SK-MEL-5 (cell line): ENCODE measurements at regions not wholly inside any gene's neighbourhood (a gene's known extent, or its start where the extent isn't known, plus 50 kb on each side); places are given as distances from the start of the nearest gene placed in this dataset.

ENCODE experiments used
- DNase-seq: peaks from one replicate; pipeline ENCODE4 v3.0.0-alpha.2; 2016; ENCODE audit warnings: low read depth, low spot score
- in situ Hi-C: cut with HindIII; loops from 2 replicates; pipeline ENCODE4 v1.10.0; 2016; ENCODE audit warnings: low sequenced_read_pairs, high pct_unique_total_duplicates, low pct_unique_long_range_greater_than_20kb

DNA sequence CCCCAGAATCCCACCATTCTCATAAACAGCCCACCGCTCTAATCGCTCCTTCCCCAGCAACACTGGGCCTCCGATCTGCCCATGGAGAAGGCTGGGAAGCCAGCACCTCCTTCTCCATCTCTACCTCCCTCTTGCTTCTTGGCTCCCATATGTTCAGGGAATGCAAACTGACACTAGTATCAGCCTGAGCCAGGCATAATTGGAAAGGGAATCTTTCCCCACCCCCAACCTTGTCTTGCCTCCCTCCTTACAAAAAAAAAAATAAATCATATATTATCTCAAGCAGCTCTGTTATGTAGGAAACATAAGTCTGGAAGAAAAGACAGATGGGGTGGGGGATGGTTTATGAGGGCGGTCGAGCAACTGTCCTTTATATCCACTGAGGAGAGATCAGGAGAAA is 127.2 kb downstream of the NAV1 start:
- in situ Hi-C loops: no loop called here
- no peak for DNase-seq

DNA sequence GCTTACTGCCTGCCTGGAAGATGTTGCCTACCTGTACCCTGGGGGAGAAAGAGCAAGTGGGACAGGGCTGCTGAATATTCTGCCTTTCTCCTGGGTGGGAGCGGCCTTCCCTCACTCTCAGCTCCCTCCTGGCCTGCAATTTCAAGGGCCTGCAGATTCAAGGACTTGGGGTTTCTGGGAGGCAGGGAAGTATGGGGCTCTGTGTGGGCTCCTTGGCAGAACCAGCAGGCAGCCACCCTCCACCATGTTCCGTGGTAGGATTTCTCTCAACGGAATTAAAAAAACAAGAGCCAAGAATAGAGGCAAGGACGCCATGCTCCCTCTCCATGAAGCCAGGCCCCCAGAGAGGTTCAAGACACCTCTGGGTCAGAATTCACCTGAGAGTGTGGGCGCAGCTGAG is 127.7 kb downstream of the NAV1 start:
- in situ Hi-C loops: no loop called here
- DNase-seq: no peak

DNA sequence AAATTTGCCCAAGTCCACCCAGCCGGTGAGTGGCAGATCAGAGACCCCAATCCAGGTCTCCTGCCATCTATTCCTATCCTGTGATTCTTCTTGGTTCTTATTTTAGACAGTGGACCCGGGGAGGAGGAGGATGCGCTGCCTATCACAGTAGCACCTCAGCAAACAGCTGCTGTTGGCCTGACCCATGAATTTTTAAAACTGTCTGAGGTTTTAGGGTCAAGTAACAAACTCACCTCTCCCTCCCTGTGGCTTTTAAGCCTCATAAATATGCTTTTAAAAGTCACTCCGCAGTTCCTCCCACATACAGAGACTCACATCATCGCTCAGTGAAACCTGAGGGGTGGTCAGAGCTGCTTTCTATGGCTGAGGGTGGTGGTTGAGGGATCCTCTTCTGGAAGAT is 128.6 kb downstream of the NAV1 start:
- in situ Hi-C loops: no loop called here

DNA sequence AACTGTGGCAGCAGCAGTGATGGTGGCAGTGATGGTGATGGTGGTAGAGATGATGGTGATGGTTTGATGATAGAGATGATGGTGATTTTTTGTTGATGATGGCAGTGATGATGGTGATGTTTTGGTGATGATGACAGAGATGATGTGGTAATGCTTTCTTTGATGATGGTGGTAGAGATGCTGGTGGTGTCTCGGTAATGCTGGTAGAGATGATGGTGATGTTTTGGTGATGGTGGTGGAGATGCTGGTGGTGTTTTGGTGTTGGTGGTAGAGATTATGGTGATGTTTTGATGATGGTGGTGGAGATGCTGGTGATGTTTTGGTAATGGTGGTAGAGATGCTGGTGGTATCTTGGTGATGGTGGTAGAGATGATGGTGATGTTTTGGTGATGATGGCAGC is 131.6 kb downstream of the NAV1 start:
- in situ Hi-C loops: no loop called here
- no peak for DNase-seq

More for the DNA sequence above, 128.6 kb downstream of the NAV1 start:
- DNase-seq: no peak

DNA sequence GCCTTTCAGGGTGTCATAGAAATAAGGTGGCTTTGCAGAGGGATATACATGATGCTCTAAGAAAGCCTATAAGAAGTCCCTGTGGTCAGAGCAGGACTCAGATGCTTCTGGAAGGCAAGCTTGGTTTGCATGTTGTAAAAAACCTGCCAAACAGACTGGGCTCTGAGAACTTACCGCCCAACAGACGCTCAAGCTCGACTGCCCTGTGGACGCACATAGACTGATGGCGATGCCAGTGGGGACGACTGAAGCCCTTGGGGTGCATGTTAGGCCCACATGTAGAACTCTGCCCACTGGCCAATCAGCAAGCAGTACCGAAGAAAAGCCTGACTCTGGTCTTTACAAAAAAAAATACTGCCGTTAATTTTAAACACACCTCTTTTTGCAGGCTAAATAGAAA is 133.8 kb downstream of the NAV1 start:
- in situ Hi-C loops: no loop called here

DNA sequence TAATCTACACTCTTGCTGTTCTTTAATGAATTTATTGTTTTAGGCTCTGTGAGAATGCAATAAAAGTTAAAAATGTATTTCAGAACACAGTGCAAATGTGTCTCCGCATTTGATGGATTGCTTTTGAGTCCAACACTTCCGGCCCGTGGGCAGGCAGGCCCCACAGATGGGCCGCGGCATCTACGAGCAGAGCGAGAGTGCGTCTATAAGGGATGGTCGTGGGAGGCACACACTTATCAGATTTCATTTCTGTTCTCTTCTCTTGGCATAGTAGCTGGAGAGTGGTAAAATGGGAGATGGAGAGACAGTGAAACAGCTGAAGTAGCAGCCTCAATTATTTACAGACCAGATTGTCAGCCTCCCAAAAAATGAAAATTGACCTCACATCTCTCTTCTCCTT is 134.2 kb downstream of the NAV1 start:
- in situ Hi-C loops: no loop called here
- no peak for DNase-seq

More for the DNA sequence above, 133.8 kb downstream of the NAV1 start:
- DNase-seq: no peak

DNA sequence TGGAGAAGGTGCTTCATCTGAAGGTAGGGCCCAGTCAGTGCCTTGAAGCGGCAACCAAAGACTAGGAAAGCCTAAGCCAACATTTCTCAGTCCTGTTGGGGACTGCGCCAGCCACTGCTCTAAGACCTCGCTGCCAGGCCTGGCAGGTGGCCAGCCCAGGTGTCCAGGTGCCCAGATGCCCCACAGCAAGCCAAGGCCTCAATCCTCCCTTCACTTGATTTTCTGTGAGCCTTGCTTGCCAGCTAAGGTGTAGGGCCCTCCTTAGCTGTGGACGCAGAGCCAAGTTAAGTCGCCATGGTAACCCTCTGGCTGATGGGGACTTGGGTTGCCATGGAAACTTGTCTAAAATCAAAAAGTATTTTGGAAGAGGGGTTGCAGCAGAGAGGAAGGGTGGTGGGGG is 135.0 kb downstream of the NAV1 start:
- DNase-seq: no peak
- in situ Hi-C loops: no loop called here

DNA sequence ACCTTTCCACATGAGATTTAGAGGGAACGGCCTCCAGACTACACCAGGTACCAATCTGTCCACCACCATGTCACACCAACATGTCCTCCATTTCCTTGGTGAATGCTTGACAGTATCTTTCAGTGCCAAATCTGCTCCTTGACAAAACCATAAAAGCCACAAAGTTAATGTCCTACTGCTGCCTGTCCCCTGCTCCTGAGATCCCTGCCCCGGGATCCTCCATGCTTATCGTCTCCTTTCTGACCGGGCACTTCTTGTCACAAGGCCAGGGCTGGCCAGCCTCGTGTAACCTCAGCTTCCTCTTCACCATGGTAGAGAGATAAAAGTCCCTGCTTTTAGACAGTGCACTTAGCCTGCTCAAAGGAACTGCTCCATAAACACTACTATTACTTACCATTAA is 136.2 kb downstream of the NAV1 start:
- DNase-seq: no peak
- in situ Hi-C loops: no loop called here

DNA sequence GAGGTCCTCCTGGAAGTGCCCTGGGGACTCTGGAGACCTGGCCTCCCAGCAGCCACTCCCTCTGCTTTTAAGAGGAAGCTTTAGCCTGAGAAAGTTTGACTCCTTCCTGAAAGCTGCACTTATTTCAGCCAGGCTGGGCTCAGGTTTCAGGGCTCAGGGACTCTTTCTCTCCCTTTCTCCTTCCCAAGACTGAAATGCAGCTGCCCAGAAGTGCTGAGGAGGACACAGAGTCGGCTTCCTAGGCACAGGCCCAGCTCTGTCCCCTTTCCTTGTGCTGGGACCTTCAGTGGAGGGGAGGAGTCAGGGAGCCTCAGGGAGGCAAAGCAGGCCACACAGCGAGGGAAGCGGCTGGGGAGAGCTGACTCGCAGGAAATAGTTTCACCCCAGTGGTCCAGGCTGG is 137.3 kb downstream of the NAV1 start:
- no peak for DNase-seq
- in situ Hi-C loops: no loop called here

DNA sequence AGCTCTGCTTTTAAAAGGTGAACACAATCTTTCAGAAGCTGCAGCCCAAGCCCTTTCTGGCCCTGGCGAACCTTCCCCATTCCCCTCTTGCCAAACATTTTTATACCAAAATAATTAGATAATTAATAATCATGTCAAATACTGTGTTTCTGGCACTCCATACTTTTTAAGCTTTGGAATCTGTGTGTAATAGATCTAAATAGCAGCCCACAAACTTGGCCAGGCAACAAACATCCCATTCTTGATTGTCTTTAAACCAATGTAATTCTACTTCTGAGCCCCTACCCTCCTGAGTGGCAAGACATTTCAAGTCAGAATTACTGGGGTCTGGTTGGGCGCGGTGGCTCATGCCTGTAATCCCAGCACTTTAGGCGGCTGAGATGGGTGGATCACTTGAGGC is 137.7 kb downstream of the NAV1 start:
- in situ Hi-C loops: no loop called here
- no peak for DNase-seq

DNA sequence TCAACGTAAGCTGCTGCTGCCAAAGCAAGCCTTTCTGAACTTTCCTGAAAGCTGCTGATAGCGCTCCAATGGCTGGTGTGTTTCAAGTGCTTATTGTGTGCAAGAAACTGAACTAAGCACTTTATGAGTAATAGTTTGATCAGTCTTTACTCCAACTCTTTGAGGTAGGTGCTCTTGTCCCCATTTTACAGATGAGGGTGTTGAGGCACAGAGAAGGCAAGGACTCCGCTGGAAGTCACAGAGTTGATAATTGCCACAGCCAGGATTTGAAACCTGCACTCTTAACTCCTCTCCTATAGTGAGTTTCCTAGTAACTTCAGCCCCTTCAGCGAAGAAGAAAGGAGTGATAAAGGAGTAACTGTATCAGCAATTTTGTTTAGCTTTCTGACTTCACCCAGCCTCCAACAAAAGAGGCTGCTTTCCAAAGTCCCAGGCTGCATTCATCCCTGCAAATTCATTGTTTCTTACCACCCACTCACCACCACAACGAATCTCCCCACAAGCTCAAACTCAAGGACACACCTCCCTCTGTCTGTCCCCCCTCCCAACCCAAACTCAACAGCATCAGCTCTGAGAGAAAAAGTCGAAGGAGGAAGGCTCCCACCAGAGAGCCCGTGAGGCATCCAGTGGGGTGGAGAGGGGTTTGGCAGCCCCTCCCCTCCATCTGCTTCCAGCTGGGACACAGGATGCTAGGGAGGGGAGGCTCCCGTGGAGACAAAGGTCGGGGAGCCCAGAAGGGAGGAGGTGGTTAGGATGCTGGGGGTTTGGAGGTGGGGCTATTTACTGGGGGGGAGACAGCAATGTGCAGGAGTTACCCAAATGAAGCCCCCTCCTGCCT is 139.6 kb downstream of the NAV1 start:
- in situ Hi-C loops: no loop called here
- no peak for DNase-seq

DNA sequence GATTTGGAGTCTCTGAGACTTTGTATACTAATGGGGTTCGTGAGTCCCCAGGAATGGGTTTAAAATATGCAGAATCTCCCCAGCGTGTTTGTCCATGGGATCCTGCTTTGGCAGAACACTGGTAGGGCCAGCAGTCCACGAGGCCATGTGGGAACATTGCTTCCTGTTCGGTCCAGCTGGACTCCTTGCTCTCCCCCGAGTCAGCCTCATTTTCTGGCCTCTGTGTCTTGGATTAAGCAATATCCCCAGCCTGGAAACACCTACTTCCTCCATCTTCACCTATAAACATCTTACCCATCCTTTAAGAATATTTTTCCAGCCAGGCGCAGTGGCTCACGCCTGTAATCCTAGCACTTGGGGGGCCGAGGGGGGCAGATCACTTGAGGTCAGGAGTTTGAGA is 142.4 kb downstream of the NAV1 start:
- no peak for DNase-seq
- in situ Hi-C loops: no loop called here

DNA sequence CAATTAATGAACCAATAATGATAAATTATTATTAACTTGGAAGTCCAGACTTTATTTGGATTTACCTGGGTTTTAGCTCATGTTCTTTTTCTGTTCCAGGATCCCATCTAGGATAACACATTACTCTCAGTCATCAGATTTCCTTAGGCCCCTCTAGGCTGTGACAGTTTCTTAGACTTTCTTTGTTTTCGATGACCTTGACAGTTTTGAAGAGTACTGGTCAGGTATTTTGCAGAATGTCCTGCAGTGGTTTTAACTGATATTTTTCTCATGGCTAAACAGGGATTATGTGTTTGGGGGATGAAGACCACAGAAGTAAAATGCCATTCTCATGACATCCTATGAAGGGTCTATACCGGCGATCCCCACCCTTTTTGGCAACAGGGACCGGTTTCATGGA is 144.0 kb downstream of the NAV1 start:
- in situ Hi-C loops: no loop called here
- no peak for DNase-seq

DNA sequence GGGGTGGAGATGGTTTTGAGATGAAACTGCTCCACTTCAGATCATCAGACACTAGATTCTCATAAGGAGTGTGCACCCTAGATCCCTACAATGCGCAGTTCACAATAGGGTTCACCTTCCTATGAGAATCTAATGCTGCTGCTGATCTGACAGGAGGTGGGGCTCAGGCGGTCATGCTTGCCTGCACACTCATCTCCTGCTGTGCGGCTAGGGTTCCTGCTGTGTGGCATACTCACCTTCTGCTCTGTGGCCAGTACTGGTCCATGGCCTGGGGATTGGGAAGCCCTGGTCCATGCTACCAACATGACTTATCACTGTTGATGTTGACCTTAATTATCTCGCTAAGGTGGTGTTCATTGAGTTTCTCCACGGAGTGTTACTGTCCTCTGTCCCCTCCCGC is 144.5 kb downstream of the NAV1 start:
- in situ Hi-C loops: no loop called here
- no peak for DNase-seq

DNA sequence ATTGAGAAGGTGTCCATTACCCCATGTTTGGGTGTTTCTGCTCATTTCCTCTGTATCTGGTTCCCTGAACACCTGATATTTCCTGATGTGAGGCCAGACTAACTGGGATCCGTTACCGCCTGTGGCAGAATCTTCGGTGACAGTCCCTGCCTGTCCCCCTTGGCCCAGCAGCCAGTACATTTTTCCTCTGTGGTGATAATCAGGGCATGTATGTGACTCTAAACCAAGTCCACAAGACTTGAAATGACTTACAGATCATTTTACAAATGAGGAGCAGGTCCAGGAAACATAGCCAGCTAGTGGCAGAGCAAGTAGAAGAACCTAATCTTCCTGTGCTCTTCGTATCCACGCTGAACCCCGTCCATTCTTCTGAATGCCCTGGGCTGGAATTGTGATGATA is 143.5 kb upstream of the IPO9 start:
- in situ Hi-C loops: no loop called here

DNA sequence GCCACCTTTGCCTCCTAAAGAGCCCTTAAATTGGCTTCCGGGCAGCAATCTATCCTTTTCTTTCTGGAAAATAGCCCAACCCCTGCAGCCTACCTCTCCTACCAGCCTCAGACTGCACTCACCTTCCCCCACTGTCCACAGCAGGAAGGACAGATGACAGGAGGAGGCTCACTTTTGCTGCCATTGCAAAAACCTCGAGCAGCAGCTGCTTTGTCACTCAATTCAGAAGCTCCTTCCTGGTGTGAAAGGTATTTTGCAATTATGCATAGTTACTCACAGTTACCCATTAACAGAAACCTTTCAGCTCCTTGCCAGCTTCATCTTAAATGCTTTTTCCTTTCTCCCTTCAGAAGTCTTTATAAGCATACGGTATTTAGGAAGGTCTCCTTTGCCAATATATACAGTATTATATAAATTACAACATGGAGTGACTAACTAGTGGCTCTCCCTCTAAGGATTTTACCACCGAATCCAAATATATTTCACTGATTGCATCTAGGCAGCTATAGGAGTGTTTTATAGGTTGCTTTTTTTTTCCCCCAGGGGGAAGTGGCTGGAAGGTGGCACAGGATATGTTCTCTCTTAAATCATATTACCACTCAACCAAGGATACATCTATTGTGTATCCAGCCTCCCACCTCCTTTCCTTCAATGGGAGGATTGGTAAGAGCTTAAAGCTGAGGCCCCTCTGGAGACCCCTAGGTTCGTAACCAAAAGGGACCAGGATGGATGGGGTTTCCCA is 142.1 kb upstream of the IPO9 start:
- DNase-seq: no peak
- in situ Hi-C loops: no loop called here

More for the DNA sequence above, 143.5 kb upstream of the IPO9 start:
- no peak for DNase-seq

DNA sequence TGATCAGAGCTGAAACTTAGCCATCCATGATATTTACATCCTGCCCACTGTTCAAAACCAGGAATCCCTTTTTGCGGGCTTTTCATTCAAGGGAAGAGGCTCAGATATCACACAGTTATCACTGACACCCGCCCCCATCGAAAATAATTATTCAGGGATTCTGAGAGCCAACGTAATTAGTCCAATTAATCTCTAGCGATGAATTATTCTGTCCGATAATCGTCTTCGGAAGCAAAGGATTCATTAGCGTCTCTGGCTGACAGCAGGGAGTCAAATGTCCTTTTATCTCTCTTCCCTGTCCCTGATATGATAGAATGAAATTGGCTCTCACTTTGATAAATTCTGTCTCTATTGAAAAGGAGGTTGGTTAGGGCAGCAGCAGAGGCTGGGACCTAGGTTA is 140.4 kb upstream of the IPO9 start:
- DNase-seq: no peak
- in situ Hi-C loops: no loop called here

DNA sequence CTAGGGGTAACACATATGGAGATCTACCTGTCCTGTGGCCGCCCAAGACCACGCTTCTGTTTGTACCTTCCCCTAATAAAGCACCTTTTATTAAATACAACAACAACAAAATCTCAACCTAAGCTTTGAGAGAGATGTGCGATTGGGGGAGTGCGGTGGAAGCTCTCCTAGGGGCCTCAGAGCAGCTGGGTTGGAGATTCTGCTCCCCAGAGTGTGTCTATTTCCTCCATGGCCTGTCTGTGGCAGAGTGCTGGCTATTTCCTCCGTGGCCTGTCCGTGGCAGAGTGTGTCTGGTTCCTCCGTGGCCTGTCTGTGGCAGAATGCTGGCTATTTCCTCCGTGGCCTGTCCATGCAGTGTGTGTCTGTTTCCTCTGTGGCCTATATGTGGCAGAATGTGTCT is 139.3 kb upstream of the IPO9 start:
- in situ Hi-C loops: no loop called here
- DNase-seq: no peak

DNA sequence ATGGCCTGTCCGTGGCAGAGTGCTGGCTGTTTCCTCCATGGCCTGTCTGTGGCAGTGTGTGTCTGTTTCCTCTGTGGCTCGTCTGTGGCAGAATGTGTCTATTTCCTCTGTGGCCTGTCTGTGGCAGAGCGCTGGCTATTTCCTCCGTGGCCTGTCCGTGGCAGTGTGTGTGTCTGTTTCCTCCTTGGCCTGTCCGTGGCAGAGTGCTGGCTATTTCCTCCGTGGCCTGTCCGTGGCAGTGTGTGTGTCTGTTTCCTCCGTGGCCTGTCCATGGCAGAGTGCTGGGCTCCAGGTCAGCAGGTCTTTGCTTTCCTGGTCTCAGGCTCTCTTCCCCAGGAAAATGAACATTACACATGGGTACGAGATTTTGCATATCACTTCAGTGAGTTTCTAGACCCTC is 138.4 kb upstream of the IPO9 start:
- no peak for DNase-seq
- in situ Hi-C loops: no loop called here
